SU-DHL-6 (cell line): ENCODE measurements at regions not wholly inside any gene's neighbourhood (a gene's known extent, or its start where the extent isn't known, plus 50 kb on each side); places are given as distances from the start of the nearest gene placed in this dataset.

Source experiments
- H2AFZ ChIP-seq: fragments of 200-600 bp; sonication (generic); 2 replicates; pipeline ENCODE4 v1.6.1; 2014; ENCODE audit warnings: low read depth, mild to moderate bottlenecking, moderate library complexity, mixed read lengths, antibody characterized with exemption, low read length; ENCODE audit not compliant: severe bottlenecking
- H3F3A ChIP-seq: fragments of 200-600 bp; shearing (Covaris generic); 2 replicates; pipeline ENCODE4 v1.6.0; 2016; ENCODE audit warnings: antibody characterized with exemption, mild to moderate bottlenecking; ENCODE audit not compliant: insufficient read depth
- H3K27ac ChIP-seq: fragments of 200-600 bp; sonication (generic); 2 replicates; pipeline ENCODE4 v1.5.1; 2016; ENCODE audit warnings: low read depth, mild to moderate bottlenecking, low read length, moderate library complexity, mixed read lengths
- H3K27me3 ChIP-seq: fragments of 200-600 bp; sonication (generic), shearing (Covaris generic); 2 replicates; pipeline ENCODE4 v1.6.0; 2014; ENCODE audit warnings: mild to moderate bottlenecking, low read length
- H3K36me3 ChIP-seq: fragments of 200-600 bp; sonication (generic); 2 replicates; pipeline ENCODE4 v1.6.1; 2014; ENCODE audit warnings: mild to moderate bottlenecking, low read length, mixed read lengths
- H3K4me2 ChIP-seq: fragments of 300-600, 200-600 bp; shearing (Covaris generic), sonication (generic); 2 replicates; pipeline ENCODE4 v1.6.0; 2014; ENCODE audit warnings: low read length, low read depth, mild to moderate bottlenecking; ENCODE audit not compliant: poor library complexity, severe bottlenecking
- H3K4me3 ChIP-seq: fragments of 200-600 bp; sonication (generic); 2 replicates; pipeline ENCODE4 v1.5.1; 2014; ENCODE audit warnings: antibody characterized with exemption, low read length, mild to moderate bottlenecking, mixed read lengths; ENCODE audit not compliant: insufficient read depth, poor library complexity, severe bottlenecking
- H3K79me2 ChIP-seq: fragments of 200-600 bp; sonication (generic); 2 replicates; pipeline ENCODE4 v1.6.1; 2014; ENCODE audit warnings: mild to moderate bottlenecking, low read length, moderate library complexity; ENCODE audit not compliant: insufficient read depth
- H3K9ac ChIP-seq: fragments of 200-600 bp; sonication (generic); 2 replicates; pipeline ENCODE4 v1.7.0; 2014; ENCODE audit warnings: mild to moderate bottlenecking, low read length
- H3K9me2 ChIP-seq: fragments of 200-600 bp; sonication (generic); replicated peaks from 2 replicates; pipeline ENCODE4 v1.6.1; 2014; ENCODE audit warnings: low read length; ENCODE audit not compliant: insufficient read depth
- H3K9me3 ChIP-seq: fragments of 200-600 bp; sonication (generic); 2 replicates; pipeline ENCODE4 v1.6.1; 2014; ENCODE audit warnings: low read length, mixed read lengths; ENCODE audit not compliant: insufficient read depth
- H4K20me1 ChIP-seq: fragments of 200-600 bp; sonication (generic); 2 replicates; pipeline ENCODE4 v1.6.1; 2014; ENCODE audit warnings: low read depth, mild to moderate bottlenecking, antibody characterized with exemption, low read length, moderate library complexity, mixed read lengths
- EZH2phosphoT487 ChIP-seq: fragments of 200-600 bp; sonication (generic), shearing (Covaris generic); conservative IDR thresholded peaks from 2 replicates; pipeline ENCODE4 v1.6.1; 2018; ENCODE audit warnings: mild to moderate bottlenecking, antibody characterized with exemption, low read length, moderate library complexity, mixed read lengths
- TF ChIP-seq, protein P1 (sequence below): fragments of 200-600 bp; sonication (generic); IDR thresholded peaks from one replicate; pipeline ENCODE4 v1.5.1; 2017; ENCODE audit warnings: antibody characterized with exemption, mild to moderate bottlenecking, low read length, moderate library complexity; ENCODE audit not compliant: insufficient read depth, poor library complexity, severe bottlenecking

DNA sequence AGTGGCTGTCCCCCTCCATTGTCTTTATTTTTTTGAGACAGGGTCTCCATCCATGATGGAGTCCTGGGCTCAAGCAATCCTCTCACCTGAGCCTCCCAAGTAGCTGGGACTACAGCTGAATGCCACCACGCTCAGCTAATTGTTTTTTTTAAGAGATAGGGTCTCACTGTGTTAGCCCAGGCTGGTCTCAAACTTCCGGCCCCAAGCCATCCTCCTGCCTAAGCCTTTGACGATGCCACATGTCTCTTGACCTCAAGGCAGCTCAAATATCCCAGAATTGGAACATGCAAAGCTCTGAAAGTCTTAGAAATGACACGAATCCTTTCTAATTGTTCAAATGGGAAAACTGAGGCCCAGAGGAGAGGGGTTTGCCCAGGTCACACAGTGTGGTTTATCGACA, 75.4 kb upstream of the ZNF423 start:
- Histone ChIP-seq H3K36me3 (no peaks in the 10 kb centered on the region), H3K4me3 (no peak overlapping the region), H4K20me1 (no peaks in the 10 kb centered on the region), H3K4me2 (no peak overlapping the region), H3F3A (no peaks in the 10 kb centered on the region), H3K27me3 (no peaks in the 10 kb centered on the region), H2AFZ (no peak overlapping the region), H3K9me3 (no peaks in the 10 kb centered on the region), H3K9ac (no peak overlapping the region), H3K79me2 (no peaks in the 10 kb centered on the region), H3K9me2 (no peaks in the 10 kb centered on the region), H3K27ac (no peak overlapping the region)
- TF ChIP-seq, protein P1, sequence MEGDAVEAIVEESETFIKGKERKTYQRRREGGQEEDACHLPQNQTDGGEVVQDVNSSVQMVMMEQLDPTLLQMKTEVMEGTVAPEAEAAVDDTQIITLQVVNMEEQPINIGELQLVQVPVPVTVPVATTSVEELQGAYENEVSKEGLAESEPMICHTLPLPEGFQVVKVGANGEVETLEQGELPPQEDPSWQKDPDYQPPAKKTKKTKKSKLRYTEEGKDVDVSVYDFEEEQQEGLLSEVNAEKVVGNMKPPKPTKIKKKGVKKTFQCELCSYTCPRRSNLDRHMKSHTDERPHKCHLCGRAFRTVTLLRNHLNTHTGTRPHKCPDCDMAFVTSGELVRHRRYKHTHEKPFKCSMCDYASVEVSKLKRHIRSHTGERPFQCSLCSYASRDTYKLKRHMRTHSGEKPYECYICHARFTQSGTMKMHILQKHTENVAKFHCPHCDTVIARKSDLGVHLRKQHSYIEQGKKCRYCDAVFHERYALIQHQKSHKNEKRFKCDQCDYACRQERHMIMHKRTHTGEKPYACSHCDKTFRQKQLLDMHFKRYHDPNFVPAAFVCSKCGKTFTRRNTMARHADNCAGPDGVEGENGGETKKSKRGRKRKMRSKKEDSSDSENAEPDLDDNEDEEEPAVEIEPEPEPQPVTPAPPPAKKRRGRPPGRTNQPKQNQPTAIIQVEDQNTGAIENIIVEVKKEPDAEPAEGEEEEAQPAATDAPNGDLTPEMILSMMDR: no peak
- TF ChIP-seq EZH2phosphoT487: no peak

DNA sequence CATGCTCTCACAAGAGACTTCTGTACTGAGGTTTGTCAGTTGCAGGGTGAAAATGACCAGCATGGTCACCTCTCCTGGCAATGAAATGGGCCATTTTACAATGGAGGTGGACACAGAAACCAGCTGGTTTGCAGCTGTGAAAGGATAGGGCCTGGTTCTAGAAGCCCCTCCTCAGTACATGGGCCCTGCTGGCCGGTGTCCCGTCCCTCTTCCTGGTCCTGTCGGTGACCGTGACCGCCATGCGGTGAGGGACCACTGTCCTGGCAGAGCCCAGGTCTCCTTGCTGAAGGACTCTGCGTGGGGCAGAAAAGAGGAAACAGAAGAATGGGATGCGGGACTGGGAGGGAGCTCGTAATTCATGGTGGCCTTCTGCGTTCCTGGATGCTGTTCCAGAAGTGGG, 76.0 kb upstream of the ZNF423 start:
- Histone ChIP-seq H3F3A (no peaks in the 10 kb centered on the region), H3K27ac (no peak overlapping the region), H3K9me2 (no peaks in the 10 kb centered on the region), H2AFZ (no peak overlapping the region), H3K4me3 (no peak overlapping the region), H3K4me2 (no peak overlapping the region), H3K9me3 (no peaks in the 10 kb centered on the region), H3K9ac (no peak overlapping the region), H4K20me1 (no peaks in the 10 kb centered on the region), H3K36me3 (no peaks in the 10 kb centered on the region), H3K79me2 (no peaks in the 10 kb centered on the region), H3K27me3 (no peaks in the 10 kb centered on the region)
- TF ChIP-seq, protein P1: no peak
- TF ChIP-seq EZH2phosphoT487: no peak

DNA sequence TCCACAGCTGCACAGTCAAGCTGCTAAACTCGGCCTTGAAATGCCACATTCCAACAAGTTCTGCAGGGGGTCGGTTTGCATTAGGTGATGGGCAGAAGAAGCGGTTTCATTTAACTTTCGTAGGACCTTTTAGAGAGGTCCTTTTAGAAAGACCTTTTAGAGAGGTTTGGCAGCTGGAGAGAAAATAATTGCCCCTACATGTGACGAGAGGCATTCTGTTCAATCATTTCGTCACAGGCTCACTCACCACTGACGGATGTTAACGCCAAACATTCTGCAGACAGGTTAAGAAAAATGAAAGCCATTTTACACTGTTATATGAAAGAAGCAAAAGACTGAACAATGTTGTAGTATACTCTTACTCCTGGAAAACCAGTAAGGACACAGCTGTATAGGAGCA, 76.5 kb upstream of the ZNF423 start:
- no peak overlapping the region for H3K4me3 ChIP-seq
- no peaks in the 10 kb centered on the region for H4K20me1 ChIP-seq
- no peaks in the 10 kb centered on the region for H3K36me3 ChIP-seq
- no peaks in the 10 kb centered on the region for H3K9me3 ChIP-seq
- H3K9me2 ChIP-seq: no peaks in the 10 kb centered on the region
- no peaks in the 10 kb centered on the region for H3F3A ChIP-seq
- H3K79me2 ChIP-seq: no peaks in the 10 kb centered on the region
- H2AFZ ChIP-seq: no peak overlapping the region
- H3K4me2 ChIP-seq: no peak overlapping the region
- no peak overlapping the region for H3K27ac ChIP-seq
- no peak overlapping the region for H3K9ac ChIP-seq
- no peaks in the 10 kb centered on the region for H3K27me3 ChIP-seq
- TF ChIP-seq, protein P1: no peak
- no peak for TF ChIP-seq EZH2phosphoT487

DNA sequence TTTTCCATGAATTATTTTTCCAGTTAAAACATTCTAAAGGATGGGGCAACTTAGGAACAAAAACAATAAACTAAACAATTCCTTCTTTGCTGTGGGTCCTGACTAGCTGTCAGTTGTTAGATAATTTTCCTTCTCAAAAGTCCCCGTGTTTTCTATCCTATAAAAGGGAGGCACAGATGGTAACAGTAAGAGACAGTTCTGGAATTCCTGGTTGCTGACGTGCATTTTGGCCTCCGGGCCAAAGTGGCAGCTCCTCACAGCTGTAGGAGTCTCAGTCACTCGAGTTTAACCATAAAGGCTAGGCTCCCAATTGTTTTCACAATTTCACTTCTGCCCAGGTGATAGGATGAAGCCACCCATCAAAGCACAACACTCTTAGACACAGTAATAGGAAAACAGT, 77.0 kb upstream of the ZNF423 start:
- TF ChIP-seq EZH2phosphoT487: no peak
- TF ChIP-seq, protein P1: no peak
- no peaks in the 10 kb centered on the region for H3K36me3 ChIP-seq
- no peaks in the 10 kb centered on the region for H3K9me3 ChIP-seq
- no peak overlapping the region for H2AFZ ChIP-seq
- H3F3A ChIP-seq: no peaks in the 10 kb centered on the region
- no peak overlapping the region for H3K9ac ChIP-seq
- no peak overlapping the region for H3K4me2 ChIP-seq
- H3K27me3 ChIP-seq: no peaks in the 10 kb centered on the region
- no peak overlapping the region for H3K4me3 ChIP-seq
- no peak overlapping the region for H3K27ac ChIP-seq
- no peaks in the 10 kb centered on the region for H4K20me1 ChIP-seq
- H3K9me2 ChIP-seq: no peaks in the 10 kb centered on the region
- H3K79me2 ChIP-seq: no peaks in the 10 kb centered on the region
